D721Med (cell line): ENCODE measurements at regions not wholly inside any gene's neighbourhood (a gene's known extent, or its start where the extent isn't known, plus 50 kb on each side); places are given as distances from the start of the nearest gene placed in this dataset.

Experiments
- DNase-seq: peaks from one replicate; pipeline ENCODE4 v3.0.0; 2011; ENCODE audit warnings: low spot score; ENCODE audit not compliant: insufficient read length
- FAIRE-seq: peaks from 2 replicates; lab custom pipeline; 2011; peaks lifted over from hg19 to GRCh38; lab: Jason Lieb, UNC
- TF ChIP-seq, protein P1 (sequence below): IDR thresholded peaks from 2 replicates; pipeline ENCODE4 v1.5.1; 2012; ENCODE audit warnings: mild to moderate bottlenecking, control low read depth; ENCODE audit not compliant: insufficient read depth; ENCODE audit errors: missing control alignments

- TF ChIP-seq, protein P1, sequence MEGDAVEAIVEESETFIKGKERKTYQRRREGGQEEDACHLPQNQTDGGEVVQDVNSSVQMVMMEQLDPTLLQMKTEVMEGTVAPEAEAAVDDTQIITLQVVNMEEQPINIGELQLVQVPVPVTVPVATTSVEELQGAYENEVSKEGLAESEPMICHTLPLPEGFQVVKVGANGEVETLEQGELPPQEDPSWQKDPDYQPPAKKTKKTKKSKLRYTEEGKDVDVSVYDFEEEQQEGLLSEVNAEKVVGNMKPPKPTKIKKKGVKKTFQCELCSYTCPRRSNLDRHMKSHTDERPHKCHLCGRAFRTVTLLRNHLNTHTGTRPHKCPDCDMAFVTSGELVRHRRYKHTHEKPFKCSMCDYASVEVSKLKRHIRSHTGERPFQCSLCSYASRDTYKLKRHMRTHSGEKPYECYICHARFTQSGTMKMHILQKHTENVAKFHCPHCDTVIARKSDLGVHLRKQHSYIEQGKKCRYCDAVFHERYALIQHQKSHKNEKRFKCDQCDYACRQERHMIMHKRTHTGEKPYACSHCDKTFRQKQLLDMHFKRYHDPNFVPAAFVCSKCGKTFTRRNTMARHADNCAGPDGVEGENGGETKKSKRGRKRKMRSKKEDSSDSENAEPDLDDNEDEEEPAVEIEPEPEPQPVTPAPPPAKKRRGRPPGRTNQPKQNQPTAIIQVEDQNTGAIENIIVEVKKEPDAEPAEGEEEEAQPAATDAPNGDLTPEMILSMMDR = no peak
- DNase-seq (no peak), FAIRE-seq (no peak)
Measured at GRCh38 chr7:16063221-16063620, 358.1 kb downstream of the CRPPA start.

DNA sequence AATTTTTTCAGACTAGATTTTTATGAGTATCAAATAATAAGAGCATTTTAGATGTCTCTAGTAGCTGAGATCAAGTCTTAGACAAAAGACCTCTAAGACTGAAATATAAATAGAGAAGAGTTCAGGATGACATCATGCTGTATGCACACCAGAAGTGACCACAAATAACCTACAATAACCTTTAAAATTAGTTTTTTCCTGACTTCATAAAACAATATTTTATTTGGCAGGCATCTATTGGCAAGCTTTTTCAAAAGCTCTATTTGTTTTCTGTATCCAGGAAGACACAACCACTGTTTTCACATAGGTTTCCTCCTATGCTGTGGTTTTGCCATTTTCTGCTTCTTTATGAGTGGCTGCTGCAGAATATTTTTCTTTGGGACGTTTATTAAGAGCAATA, 359.1 kb downstream of the CRPPA start:
- DNase-seq (no peak), FAIRE-seq (no peak)
- TF ChIP-seq, protein P1 = no peak

DNA sequence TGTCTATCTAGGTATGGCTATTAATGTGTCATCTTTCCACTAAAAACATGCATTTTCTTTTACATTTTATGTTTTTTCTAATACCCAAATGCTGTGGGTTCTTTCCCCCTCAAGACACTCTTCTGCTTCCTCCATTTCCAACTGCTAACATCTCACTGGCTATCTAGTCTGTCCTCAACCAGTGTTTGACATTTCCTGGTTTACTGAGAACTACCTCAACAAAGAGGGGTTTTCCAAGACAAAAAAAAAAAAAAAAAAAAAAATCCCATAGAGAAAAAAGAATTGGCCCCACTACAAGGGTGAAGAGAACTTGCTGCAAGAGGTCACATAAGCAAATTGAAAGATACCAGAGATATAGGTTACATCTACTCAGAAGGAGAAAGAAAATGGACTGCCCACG, 359.7 kb downstream of the CRPPA start:
- DNase-seq (no peak), FAIRE-seq (no peak)
- TF ChIP-seq, protein P1 = no peak

GRCh38 chr7:16061011-16061410, 360.3 kb downstream of the CRPPA start:
- no peak for FAIRE-seq
- TF ChIP-seq, protein P1 = no peak
- DNase-seq = no peak

DNA sequence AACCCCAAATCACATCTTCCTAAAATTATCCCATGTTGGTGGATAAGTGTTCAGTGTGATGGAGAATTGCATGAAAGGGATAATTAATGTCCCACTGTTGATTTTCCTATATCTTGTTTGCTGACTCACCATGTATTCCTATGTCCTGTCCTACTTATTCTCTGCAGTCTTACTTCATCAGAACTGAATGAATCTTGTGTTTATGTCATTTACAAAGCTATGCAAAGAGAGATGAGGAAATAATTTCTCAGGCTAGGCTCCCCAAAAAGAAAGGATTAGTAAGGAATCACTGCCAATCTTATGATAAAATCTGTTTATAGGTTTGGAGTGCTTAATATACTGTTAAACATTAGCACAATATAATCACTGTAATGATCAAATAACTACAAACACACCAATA, 360.8 kb downstream of the CRPPA start:
- TF ChIP-seq, protein P1 = no peak
- DNase-seq (no peak), FAIRE-seq (no peak)

GRCh38 chr7:16055263-16055976, 365.9 kb downstream of the CRPPA start:
- no peak for FAIRE-seq
- no peak for DNase-seq
- TF ChIP-seq, protein P1 = no peak

DNA sequence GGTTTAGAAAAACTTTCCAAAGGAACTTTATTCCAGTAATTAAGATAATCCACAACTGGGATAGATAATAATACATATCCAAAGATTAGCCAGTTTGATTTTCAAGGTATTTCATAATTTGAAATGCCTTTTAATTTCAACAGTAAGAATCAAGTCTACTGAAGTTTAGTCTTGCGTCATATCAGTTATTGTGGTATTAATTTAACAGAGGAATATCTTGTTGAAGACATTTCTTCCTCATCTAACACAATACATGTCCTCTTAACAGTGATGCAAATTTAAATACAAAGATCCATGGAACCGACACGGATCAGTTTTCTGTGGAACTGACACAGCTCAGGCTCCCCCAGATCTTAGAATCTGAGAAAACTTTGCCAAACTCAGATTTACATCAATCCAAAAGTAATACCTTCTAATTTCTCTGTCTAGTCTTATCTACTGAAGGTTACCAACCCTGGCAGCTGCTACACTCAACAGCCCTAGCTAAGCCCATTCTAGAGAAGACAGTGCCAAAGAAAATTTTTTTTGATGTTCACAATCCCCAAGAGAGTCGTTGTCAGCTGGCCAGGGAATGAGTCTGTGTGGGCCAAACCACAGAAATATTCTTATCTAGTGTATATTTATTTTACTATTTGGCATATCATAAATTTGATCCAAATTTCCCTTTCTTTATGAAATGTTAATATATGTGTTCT, 365.2 kb upstream of the MEOX2 start:
- TF ChIP-seq, protein P1 = no peak
- DNase-seq (no peak), FAIRE-seq (no peak)
